ENCODE measurements at regions not wholly inside any gene's neighbourhood (a gene's known extent, or its start where the extent isn't known, plus 50 kb on each side); places are given as distances from the start of the nearest gene placed in this dataset.
"Not testable (repeated sequence)": the region's sequence is repeated elsewhere in the genome, so short reads cannot be mapped to it uniquely, and the experiment has no call there.

GRCh38 chr6:72534236-72534635 lies 87.6 kb upstream of the KCNQ5 start:
- DNase-seq = no peak

GRCh38 chr6:72535124-72535523 lies 86.7 kb upstream of the KCNQ5 start:
- no peak for DNase-seq

DNA sequence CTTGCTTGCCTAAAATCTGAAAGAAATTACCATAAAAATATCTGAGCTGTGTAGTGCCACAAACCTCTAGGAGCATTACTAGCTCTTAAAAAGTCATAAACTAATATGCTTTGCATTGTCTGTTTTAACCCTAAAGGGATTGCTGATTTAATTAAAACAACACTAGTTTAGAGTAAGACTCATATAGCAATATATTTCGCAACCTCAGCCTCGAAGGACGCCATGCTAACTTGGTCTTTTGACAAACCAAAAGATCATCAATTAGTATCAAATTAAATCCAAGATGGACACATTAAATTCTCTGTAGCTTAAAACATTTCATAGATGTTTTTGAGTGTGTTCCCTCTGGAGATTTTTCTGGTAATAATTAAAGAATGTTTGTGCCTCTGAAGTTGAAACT lies 74.8 kb upstream of the KCNQ5 start:
- no peak for DNase-seq

- no peak for DNase-seq
These were observed 70.4 kb upstream of the KCNQ5 start for GRCh38 chr6:72551470-72551869.

DNA sequence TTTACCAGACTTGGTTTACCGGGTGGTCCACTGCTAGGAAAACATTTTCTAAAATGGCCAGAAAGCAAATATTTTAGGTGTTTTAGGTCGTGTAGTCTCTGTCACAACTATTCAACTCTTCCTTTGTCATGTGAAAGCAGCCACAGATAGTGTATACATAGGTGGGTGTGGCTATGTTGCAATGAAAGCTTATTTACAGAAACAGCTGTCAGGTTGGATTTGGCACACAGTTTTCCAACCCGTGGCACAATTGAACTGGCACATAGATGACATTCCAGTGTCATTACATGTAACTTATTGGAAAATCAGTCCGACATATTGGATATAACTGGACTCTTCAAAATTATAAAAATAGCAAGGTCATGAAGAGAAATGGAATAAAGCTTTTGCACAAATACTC lies 68.9 kb upstream of the KCNQ5 start:
- DNase-seq = no peak

DNA sequence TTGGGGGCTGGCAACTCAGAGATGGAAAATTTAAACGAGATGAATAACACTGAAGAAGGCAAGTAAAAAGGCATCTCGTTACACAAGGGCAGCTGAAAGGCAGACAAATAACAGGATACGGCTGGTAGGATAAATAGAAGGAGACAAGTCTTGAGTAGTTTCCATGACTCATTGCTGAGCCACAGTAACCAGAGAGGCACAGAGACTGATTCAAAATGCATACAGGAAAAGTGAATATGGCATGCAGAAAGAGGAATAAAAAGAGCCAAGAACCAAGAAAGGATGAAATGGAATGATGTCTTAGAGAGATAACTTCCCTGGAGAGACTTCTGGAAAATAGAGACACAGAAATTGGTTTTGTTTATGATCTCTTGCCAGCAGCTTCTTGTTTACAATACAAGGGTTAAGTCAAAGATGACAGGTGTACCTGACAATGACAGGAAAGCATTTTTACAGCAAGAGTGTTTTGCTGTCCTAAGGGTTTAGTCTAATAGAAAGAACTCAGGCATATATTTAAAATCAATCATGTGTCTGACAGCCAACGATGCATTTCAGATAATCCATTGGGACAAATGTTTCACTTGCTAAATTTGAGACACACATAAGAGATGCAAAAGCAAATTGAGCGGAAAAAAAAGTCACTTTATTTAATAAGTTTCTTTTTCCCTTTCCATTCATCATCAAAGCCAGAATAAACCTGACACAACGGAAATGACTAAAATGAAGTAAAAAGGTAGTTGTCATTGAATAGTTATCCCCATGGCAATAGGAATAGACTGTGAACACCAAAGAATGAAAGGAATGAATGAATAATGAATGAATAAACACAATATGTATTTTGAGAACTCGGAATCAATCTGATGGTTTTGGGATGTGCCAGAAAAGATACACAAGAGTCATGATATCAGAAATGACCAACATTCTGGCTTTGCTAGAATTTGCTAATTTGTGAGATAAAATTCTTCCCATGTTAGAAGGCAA lies 68.0 kb upstream of the KCNQ5 start:
- DNase-seq = no peak

DNA sequence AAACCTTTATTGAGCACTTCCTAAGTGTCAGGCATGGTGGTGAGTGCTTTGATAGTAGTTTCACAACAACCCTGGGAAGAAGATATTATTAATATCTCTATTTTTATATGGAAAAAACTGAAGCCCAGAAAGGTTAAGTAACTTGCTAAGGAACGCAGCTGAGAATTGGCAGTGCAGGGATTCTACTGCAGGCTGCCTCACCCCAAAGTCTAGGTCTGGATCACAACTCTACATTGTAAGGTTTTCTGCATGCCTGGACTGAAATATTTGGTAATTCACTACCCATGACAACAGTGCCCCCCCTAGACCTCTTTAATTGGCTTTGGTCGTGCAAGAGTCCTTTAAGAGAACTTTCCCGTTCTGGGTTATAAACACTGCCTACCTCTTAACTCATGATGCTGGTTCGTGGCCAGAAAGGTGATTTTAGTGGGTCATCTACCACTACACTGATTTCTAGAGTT lies 67.1 kb upstream of the KCNQ5 start:
- no peak for DNase-seq

- no peak for DNase-seq
These were observed 62.8 kb upstream of the KCNQ5 start for GRCh38 chr6:72559067-72559466.

GRCh38 chr6:72559555-72559954 lies 62.3 kb upstream of the KCNQ5 start:
- no peak for DNase-seq

- no peak for DNase-seq
These were observed 60.9 kb upstream of the KCNQ5 start for GRCh38 chr6:72560721-72561593.

DNA sequence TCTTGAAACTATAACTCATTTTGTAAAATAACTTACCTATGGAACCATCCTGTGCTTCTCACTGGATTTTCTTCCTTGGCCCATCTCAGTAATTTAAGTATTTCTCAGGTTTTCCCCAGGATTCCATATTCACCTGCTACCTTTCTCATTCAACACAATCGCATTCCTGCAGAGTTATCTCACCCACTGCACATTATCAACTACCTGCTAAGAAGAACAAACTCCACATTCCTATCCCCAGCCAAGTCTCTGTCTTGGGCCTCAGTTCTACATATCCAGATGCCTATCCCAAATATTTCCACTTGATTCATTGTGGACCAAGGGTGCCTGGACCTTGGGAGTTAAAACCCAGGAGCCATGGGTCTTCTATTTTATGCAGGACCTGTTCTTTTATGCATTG lies 60.2 kb upstream of the KCNQ5 start:
- no peak for DNase-seq

GRCh38 chr6:72564231-72564630 lies 57.6 kb upstream of the KCNQ5 start:
- no peak for DNase-seq

DNA sequence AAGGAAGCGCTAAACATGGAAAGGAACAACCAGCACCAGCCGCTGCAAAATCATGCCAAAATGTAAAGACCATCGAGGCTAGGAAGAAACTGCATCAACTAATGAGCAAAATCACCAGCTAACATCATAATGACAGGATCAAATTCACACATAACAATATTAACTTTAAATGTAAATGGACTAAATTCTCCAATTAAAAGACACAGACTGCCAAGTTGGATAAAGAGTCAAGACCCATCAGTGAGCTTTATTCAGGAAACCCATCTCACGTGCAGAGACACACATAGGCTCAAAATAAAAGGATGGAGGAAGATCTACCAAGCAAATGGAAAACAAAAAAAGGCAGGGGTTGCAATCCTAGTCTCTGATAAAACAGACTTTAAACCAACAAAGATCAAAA lies 49.9 kb upstream of the KCNQ5 start:
- not testable (repeated sequence) for DNase-seq
